HG03575 (cell line): ENCODE measurements at regions not wholly inside any gene's neighbourhood (a gene's known extent, or its start where the extent isn't known, plus 50 kb on each side); places are given as distances from the start of the nearest gene placed in this dataset.

Experiments used
- ATAC-seq: cut with Tn5 transposase; IDR thresholded peaks from one replicate; pipeline ENCODE4 v1.9.1; 2021; ENCODE audit not compliant: unreplicated experiment, insufficient number of reproducible peaks, low FRiP score; ENCODE audit errors: extremely low read depth

DNA sequence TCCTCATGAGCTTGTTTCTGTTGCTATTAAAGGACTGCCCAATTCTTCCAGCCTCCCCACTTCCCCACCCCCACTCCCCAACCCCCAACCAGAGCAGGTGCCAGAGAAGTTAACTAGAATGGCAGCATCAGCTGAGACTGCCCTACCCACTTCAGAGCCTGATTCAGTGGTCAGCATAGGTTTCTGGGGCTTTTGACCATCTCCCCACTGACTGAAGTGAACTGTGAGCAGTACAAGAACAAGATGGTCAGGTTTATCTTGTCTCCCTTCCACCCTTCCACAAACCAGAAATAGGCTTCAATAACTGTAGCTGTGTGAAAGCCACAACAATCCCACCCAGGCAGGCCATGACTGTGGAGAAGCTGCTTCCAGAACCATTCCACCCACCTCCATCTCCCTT lies 289.4 kb upstream of the SLC24A2 start:
- no peak for ATAC-seq

- no peak for ATAC-seq
Measured at GRCh38 chr9:20074291-20074690, 285.5 kb upstream of the SLC24A2 start.

DNA sequence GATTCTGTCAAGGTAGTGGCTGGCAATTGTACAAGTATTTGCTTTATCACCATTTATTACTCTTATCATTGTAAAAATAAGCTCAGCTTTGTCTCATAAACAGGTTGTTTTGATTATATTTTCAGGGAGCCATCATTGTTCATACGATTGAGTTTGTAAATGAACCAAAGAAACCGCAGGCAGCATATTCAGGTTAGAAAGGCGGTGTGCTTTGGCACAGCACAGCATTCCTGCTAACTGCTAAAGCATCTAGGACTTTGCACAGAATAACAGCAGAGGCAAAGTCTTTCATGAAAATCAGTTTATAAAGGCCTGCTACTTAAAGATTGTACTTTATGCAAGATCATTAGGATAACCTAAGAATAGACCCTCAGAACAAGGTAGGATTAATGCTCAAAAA lies 281.5 kb upstream of the SLC24A2 start:
- no peak for ATAC-seq

DNA sequence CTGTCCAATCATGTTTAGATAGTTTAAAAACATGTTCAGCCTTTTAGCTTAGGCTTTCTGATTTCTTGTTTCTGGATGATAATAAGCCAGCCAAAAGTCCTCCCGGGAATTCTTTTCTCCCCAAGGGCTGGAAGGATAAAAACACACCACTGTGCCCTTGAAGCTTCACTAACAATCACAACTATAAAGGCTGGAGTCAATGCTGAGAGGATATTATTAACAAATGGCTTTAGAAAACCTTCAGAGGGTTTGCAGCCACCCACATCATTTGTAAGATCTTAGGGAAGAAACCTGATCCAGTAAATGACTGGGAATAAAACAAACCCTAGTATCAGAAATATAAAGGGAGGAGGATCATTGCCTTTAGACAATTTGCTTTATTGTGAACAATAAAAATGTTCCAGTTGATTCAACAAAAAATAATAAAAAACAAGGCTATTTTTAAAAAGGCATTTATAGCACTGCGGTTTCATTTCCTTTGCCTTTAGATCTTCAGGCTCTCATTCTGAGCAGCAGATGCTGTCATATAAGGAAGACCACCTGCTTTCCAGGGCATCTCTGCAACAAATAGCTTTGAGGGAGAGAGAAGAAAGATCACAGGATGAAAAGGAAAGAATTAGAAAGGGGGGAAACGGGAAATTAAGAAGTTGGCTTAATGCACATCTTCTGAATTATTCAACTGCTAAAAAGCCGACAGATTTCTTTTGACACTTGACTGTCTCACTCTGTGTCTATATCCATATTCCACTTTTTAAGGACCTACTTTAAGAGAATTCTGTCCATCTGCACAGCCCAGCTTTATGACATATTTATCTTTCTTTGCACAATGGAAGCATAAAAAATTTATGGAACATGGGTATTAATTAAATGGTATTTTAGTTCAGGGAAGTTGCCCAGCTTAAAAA lies 277.2 kb upstream of the SLC24A2 start:
- no peak for ATAC-seq

DNA sequence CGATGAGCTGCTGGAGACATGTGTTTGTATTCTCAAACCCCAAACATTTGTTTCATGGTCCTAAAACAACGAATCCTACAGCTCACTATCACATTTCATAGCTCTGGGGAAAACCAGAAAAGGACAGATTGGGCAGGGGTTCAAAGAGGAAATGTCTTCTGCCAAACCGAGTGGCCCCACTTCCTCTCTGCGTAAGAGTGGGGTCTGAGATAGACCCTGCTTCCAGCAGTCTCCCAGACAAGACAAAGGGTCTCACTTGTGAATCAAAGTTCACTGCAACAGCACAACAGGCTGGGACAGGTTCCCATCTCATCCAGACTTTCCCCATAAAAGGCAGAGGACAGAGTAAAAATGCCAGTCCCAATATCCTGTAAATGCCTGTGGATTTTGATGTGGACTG lies 276.2 kb upstream of the SLC24A2 start:
- ATAC-seq: no peak

GRCh38 chr9:20054734-20055133 lies 265.9 kb upstream of the SLC24A2 start:
- no peak for ATAC-seq

DNA sequence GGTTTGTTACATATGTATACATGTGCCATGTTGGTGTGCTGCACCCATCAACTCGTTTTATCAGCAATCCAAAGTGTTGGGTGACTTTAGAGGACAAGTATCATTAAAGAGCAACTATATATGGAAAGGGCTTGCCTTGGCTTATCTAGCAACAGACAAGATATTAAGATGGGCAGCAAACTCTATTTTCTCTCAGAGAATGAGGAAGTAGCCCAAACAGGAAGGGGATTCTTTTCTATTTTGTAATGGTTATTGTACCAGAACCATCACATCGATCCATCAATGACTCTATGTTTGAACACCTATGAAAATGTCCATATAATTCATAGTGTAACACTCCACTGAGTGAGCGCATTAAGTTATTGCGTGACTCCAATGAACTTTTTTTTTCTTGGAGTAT lies 260.1 kb upstream of the SLC24A2 start:
- no peak for ATAC-seq

DNA sequence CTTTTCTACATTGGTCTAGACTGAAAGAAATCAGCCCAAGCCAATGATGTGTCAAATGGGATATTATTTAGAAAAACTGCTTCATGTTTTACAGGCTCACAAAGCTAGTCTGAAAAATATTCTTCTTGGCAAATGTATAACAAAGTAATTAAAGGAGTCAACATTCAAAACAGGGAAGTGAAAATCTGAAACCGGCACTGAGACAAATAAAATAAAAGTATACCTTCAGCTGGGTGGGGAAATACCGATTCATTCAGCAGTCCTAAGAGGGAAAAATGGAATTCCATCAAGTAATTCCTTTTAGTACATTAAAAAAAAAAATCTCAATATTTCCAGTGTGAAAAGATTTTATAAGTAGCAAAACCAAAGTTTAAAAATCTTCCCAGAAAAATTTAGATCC lies 259.6 kb upstream of the SLC24A2 start:
- ATAC-seq: no peak

DNA sequence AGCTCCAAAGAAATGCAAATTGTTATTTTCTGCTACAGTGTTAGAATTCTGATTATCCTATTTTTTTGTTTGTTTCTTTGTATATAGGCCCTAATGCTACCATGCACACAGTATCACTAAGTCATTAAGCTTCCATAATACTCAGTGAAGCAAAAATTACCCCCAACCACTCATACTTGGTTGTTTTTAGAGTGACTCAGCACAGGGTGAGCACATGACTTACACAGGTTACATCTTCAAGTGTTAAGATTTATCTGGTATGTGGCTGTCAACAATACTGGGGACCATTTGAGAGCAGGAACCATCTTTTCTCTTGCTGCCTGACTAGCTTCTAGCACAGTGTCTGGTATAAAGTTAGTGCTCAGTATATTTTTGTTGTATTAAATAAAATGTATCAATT lies 255.8 kb upstream of the SLC24A2 start:
- no peak for ATAC-seq

GRCh38 chr9:20043461-20043860 lies 254.6 kb upstream of the SLC24A2 start:
- no peak for ATAC-seq

DNA sequence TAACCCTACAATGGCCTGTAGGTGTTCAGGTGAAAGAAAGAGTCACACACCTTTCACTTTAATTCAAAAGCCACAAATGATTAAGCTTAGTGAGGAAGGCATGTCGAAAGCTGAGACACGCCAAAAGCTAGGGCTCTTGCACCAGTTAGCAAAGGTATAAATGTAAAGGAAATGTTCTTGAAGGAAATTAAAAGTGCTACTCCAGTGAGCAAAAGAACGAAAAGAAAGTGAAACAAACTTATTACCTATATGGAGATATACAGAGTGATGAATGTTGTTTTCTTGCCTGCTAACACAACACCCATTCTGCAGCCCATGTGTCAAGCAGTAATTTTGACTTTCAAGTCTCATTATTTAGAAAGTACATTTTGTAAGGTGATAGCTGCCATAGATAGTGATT lies 254.2 kb upstream of the SLC24A2 start:
- ATAC-seq: peak; percentile 61

DNA sequence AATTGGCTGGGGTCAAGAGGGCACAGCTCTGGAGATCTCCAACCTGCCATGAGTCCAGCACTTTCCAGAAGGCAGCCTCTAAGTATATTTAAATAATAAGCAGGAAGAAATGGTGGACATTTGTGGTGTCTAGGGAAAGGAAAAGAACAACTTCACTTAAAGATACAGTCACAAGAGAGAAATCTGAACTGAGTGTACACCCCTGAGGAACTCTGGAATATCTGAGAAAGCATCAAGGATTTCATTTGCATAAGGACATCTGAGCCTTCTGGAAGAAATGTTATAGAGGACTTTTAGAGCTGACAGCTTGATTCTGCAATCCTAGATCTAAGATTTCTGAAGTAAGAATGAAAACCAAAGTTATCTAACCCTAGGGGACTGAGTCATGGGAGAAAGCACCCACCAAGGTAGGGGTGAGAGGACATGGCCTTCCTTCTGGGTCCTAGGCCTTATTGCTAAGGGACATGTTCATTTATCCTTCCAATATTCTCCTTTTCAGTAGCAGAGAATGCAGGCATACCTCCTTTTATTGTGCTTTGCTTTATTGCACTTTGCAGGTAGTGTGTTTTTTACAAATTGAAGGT lies 253.4 kb upstream of the SLC24A2 start:
- ATAC-seq: no peak

DNA sequence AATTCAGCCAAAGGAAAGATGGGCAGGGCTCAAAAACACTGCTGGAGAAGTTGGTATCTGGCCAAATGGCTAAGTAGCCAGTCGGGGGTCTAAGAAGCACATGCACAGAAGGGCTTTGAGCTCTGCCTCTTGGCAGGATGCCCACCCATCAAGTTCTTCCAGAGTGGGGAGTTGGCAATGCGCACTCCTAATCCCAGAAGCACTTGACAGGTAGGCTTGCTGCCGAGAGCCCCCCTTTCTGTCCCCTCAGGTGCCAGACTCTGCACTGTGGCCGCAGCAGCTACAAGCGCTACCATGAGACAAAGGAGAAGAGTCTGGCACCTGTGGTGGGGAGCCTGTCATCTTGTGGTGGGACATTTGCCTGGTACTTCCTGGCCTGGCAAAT lies 252.9 kb upstream of the SLC24A2 start:
- ATAC-seq: no peak

- ATAC-seq: no peak
Measured at GRCh38 chr9:20040991-20041696, 252.3 kb upstream of the SLC24A2 start.

DNA sequence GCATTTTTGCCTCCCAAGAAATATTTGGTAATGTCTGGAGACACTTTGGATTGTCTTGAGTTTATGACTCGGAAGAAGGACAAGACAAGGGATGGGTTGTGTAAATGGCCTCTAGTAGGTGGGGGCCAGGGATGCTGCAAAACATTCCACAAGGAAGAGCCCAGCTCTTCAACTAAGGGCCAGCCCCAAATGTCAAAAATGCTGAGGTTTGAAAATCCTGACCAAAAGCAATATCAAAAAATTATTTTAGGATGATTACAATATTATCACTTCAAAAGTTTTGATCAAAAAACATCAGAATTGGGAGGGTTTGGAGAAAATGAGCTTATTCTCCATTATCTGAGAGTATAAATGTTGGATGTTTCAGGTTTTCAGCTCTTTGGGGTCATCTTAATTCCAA lies 248.9 kb upstream of the SLC24A2 start:
- ATAC-seq: no peak

GRCh38 chr9:20033511-20033910 lies 244.7 kb upstream of the SLC24A2 start:
- no peak for ATAC-seq

DNA sequence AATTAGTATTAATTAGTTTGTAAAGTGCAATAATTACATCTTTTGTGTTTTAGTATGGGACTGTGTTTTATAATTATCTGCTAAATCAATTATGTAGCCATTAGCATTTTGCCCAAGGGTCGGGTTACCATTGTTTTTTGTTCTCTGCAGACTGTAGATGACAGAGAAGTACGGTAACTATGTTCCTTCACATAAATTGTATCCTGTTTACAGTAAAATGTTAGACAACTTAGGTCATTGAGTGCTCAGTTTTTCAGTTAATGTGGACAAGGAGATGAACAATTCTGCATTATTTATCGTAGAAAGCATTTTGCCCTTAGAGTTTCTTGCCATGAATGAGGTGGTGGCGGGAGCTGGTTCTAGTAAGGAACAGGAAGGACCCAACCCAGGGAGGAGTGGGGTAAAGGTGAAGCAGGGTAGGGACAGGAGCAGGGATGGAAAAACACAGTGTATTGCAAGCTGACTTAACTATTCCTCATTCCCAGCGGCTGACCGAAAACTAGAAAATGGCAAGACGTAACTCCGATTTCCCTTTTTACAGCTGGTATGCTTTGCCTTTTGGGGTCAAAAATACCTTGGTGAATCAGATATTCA lies 243.7 kb upstream of the SLC24A2 start:
- no peak for ATAC-seq

- no peak for ATAC-seq
Measured at GRCh38 chr9:20031836-20032235, 243.0 kb upstream of the SLC24A2 start.

DNA sequence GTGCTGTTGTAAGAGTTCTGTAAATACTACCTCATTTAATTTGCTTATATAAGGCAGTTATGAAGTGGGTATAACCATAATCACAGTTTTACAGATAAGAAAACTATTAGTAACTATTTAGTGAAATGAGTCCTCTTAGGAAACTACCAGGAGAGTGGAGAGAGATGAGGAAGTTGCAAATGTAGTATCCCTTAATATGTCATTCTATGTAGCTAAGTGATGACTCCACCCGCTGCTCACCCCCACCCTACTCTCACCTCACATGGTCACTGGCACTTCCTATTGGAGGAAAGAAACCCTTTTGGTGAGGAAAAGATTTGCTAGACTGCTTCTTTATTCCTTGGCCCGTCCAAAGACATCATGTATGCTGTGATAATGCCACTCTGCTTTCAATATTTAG lies 241.8 kb upstream of the SLC24A2 start:
- no peak for ATAC-seq

GRCh38 chr9:20030221-20030620 lies 241.4 kb upstream of the SLC24A2 start:
- ATAC-seq: no peak
